ENCODE measurements at regions not wholly inside any gene's neighbourhood (a gene's known extent, or its start where the extent isn't known, plus 50 kb on each side); places are given as distances from the start of the nearest gene placed in this dataset.

- TF ChIP-seq CTCF (IDR thresholded peaks at IDR 0.05; ENCODE audit: low read depth, low read length) (no peak), EZH2phosphoT487 (IDR thresholded peaks at IDR 0.05; ENCODE audit: low read depth) (no peak)
Observed at GRCh38 chr5:91457681-91458058, 74.6 kb upstream of the ARRDC3 start.

Data from OCI-LY3 (cell line).